ELF-1 (cell line): ENCODE measurements at regions not wholly inside any gene's neighbourhood (a gene's known extent, or its start where the extent isn't known, plus 50 kb on each side); places are given as distances from the start of the nearest gene placed in this dataset.
A peak's percentile ranks its signal among the peaks of the same experiment; 100 is the strongest.
"Not testable (repeated sequence)": the region's sequence is repeated elsewhere in the genome, so short reads cannot be mapped to it uniquely, and the experiment has no call there.

Experiments used
- DNase-seq: peaks from one replicate; pipeline ENCODE4 v3.0.0-alpha.2; 2016; ENCODE audit warnings: low read depth, low spot score

DNA sequence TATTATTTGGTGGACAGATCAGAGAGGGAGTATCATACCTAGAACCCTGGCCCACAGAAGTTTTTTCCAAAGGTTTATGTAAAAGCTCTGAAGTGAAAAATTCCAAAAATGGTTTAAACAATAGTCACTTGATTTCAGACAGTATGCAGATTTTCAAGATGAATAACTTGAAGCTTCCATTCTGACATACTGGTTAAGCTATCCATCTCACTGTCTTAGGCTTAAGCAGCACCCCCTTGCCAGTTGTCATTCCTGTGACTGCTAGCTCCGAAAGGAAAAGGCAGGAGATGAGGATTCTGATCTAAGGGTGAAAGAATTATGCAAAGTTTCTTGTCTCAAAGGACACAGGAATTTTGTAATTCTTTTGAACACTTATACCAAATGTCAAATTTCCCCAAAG, 337.5 kb upstream of the THBS1 start:
- no peak for DNase-seq

GRCh38 chr15:39244776-39245175, 336.1 kb upstream of the THBS1 start:
- no peak for DNase-seq

- no peak for DNase-seq
Measured at GRCh38 chr15:39246523-39246922, 334.4 kb upstream of the THBS1 start.

DNA sequence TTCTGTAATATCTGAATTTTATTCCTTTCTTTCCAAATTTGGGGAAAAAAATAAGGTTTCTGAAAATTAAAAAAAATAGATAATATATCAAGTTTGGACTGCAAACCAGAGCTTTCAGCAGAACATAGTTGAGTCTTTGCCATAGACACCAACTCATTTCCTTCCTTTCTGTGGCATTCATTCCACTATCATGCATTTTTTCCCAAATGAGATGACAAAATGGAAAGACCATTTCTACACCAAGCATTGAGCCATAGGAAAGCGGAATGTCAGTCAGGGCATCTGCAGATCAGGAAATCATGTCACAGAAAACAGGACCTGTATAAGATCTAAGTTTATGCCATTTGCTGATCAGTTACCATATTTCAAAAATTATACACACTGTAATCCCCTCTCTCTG, 333.3 kb upstream of the THBS1 start:
- DNase-seq, result no peak

GRCh38 chr15:39248204-39248603, 332.7 kb upstream of the THBS1 start:
- no peak for DNase-seq

GRCh38 chr15:39250001-39250400, 330.9 kb upstream of the THBS1 start:
- no peak for DNase-seq

GRCh38 chr15:39250460-39251186, 330.3 kb upstream of the THBS1 start:
- DNase-seq, result no peak

GRCh38 chr15:39251413-39252133, 329.3 kb upstream of the THBS1 start:
- DNase-seq, result no peak

DNA sequence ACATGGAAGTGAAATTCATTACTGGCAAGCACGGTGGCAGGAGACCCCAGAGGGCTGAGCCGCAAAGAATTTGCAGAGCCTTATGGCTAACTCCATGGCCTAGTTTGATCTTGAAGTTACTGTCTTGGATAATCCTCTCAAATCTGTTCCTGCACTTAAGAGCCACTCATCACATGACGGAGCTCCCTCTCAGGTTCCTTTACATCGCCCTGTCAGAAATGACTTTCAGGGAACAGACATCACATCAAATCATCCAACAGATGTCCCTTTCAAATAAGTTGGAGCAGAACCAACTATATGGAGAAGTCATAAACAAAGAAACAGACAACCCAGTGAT, 328.8 kb upstream of the THBS1 start:
- DNase-seq, result no peak

- DNase-seq, result no peak
Measured at GRCh38 chr15:39253552-39253951, 327.3 kb upstream of the THBS1 start.

DNA sequence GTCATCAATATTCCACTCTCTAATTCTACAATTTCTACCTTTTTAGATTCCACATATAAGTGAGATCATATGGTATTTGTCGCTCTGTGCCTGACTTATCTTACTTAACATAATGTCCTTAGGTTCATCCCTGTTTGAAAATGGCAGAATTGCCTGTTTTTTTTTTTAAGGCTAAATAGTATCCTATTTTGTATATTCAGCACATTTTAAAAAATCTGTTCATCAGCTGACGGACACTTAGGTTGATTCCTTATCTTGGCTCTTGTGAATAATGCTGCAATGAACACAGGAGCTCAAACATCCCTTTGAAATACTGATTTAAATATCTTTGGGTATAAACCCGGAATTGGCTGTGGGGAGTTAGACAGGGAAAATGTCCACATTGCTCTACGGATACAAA, 326.7 kb upstream of the THBS1 start:
- no peak for DNase-seq

DNA sequence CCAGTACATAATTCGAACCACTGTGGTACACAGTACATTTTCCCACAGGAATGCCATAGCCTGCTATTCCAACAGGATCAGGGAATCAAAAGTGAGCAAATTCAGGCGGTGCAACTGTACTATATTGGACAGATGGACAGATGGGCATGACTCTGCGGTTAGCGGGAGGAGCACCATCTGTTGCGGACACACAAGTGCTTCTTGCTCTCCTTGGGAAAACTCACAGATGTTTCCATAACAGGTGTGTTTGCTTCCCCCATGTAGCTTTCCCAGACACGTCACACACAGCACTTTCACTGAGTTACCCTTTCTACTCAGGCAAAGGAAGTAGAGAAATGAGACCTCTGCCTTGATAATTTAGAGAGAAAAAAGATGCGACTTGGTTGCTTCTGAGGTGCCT, 325.1 kb upstream of the THBS1 start:
- no peak for DNase-seq

GRCh38 chr15:39260391-39260790, 320.5 kb upstream of the THBS1 start:
- DNase-seq, result no peak

GRCh38 chr15:39260791-39261190, 320.1 kb upstream of the THBS1 start:
- DNase-seq, result no peak

DNA sequence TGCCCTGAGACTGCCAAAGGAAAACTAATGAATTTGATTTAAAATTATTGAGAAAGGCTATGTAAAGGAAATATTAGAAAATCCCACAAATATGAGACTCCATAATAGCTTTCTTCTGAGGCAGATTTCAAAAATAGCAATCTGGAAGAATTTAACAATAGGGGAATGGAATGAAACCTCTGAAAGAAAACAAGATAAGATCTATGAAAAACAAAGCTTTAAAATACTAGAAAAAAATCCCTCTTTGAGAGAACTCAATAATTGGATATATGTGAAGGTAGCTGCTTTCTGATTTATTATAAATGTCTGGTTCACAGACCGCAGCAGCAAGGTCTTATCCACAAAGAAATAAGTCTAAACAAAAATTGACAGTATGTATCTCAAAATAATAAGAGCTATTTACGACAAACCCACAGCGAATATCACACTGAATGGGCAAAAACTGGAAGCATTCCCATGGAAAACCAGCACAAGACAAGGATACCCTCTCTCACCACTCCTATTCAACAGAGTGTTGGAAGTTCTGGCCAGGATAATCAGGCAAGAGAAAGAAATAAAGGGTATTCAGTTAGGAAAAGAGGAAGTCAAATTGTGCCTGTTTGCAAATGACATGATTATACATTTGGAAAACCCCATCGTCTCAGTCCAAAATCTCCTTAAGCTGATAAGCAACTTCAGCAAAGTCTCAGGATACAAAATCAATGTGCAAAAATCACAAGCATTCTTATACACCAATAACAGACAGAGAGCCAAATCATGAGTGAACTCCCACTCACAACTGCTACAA, 319.3 kb upstream of the THBS1 start:
- not testable (repeated sequence) for DNase-seq

DNA sequence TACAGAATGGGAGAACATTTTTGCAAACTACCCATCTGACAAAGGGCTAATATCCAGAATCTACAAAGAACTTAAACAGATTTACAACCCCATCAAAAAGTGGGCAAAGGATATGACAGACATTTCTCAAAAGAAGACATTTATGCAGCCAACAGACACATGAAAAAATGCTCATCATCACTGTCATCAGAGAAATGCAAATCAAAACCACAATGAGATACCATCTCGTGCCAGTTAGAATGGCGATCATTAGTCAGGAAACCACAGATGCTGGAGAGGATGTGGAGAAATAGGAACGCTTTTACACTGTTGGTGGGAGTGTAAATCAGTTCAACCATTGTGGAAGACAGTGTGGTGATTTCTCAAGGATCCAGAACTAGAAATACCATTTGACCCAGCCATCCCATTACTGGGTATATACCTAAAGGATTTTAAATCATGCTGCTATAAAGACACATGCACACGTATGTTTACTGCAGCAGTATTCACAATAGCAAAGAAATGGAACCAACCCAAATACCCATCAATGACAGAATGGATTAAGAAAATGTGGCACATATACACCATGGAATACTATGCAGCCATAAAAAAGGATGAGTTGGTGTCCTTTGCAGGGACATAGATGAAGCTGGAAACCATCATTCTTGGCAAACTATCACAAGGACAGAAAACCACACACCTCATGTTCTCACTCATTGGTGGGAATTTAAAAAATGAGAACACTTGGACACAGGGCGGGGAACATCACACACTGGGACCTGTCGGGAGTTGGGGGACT, 317.7 kb upstream of the THBS1 start:
- DNase-seq, result not testable (repeated sequence)

DNA sequence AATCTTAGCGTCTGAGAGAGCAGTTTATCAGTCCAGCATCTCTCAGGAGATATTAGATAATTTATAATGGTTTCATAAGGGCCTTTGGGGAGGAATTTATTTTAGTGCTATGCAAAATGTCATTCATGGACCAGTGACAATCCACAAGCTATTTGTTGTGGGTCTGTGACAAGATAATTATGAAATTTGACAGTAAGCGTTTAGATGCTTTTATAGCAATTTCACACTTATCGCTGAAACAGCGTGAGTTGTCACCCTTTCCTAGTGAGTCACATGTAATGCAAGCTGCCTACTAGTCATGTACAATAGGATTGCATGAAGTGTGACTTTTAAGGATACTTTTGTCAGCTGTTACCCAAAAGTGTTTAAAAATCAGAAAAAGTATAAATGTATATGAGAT, 315.6 kb upstream of the THBS1 start:
- no peak for DNase-seq

GRCh38 chr15:39266890-39267289, 314.0 kb upstream of the THBS1 start:
- no peak for DNase-seq

DNA sequence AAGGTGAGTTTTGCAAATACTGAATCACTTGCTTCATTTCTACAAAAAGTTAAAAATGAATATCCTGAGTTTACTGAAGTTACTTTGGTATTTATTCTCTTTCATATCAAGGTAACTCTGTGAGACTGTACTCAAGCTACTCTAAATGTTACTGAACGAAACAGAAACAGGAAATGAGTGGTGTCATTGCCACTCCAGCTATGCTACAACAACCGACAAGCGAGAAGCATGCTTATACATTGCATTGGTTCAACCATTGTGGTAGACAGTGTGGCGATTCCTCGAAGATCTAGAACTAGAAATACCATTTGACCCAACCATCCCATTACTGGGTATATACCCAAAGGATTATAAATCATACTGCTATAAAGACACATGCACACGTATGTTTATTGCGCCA, 313.2 kb upstream of the THBS1 start:
- no peak for DNase-seq

DNA sequence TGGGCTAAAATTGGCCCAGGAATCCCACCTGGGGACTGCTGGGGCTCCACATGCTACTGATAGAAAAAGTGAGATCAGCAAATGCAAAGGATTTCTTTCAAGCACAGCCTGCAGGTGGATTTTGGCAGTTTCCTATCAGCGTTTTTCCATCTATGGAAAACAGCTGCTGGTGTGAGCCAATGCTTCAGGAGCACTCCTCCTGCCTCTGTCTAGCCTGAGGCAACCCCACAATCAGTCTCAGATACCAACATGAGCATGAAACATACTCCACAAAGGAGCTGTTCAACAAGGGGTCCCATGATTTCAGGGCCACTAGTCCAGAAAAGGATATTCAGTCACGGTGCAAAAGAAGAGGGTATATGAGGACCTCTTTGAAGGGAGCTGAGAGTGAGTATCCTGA, 311.5 kb upstream of the THBS1 start:
- peak; percentile 58 for DNase-seq

- no peak for DNase-seq
Measured at GRCh38 chr15:39269821-39270220, 311.1 kb upstream of the THBS1 start.
